ENCODE measurements at regions not wholly inside any gene's neighbourhood (a gene's known extent, or its start where the extent isn't known, plus 50 kb on each side); places are given as distances from the start of the nearest gene placed in this dataset.

DNA sequence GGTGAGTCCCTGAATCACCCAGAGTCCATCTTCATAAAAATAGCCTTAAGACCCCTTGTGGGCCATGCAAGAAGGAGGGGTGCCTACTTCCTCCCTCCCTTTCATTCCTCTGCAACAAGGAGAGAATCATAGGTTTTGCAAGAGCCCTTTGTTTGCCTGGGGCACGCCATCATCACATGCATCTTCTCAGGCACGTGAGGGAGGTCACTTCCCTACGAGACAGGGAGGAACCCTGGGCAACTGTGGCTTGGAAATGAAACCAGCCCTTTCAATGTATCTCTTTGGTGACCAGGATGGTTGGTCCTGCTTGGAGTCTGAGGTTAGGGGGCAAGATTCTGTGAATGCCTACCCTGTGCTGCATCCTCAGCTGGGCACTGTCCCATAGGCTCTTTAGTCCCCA is 194.8 kb downstream of the MAFB start:
- TF ChIP-seq, protein P1, sequence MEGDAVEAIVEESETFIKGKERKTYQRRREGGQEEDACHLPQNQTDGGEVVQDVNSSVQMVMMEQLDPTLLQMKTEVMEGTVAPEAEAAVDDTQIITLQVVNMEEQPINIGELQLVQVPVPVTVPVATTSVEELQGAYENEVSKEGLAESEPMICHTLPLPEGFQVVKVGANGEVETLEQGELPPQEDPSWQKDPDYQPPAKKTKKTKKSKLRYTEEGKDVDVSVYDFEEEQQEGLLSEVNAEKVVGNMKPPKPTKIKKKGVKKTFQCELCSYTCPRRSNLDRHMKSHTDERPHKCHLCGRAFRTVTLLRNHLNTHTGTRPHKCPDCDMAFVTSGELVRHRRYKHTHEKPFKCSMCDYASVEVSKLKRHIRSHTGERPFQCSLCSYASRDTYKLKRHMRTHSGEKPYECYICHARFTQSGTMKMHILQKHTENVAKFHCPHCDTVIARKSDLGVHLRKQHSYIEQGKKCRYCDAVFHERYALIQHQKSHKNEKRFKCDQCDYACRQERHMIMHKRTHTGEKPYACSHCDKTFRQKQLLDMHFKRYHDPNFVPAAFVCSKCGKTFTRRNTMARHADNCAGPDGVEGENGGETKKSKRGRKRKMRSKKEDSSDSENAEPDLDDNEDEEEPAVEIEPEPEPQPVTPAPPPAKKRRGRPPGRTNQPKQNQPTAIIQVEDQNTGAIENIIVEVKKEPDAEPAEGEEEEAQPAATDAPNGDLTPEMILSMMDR (conservative IDR thresholded peaks at IDR 0.05) = no peak
- H3K27ac ChIP-seq = no peak overlapping the region

DNA sequence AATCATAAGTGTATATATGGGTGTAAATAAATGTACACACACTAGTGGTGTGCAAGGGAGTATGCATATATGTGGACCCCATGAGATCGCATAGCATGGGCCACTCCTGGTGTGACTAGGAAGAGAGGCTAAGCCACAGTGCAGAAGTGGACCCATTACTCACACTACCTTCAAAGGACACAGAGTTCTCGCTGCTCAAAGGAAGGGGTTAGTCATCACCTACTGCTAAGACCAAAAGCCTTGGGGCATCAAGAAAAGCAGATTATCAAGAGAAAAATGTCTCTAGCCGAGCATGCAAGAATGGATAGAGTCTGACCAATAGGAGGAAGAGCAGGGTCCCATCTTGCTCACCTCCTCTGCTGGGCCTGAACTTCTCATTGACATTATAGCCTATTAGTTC is 195.5 kb downstream of the MAFB start:
- TF ChIP-seq, protein P1 (conservative IDR thresholded peaks at IDR 0.05) = no peak
- H3K27ac ChIP-seq = no peak overlapping the region

DNA sequence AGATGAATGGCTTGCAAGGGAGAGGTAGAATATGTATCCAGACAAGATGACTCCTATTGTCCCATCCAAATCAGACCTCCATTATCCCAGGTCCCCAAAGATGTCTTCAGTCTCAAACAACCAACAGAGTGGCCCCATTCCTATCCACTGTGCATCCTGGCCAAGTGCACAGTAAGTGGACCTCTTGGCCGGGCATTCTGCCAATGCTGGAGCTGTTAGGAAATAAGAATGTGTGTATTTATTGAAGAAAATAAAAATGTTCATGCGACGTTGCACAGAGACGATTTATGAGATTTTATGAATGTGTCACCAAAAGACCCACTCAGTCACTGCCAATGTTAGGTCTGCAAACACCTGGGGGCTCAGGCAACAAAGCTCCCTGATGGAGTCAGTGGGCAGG is 196.0 kb downstream of the MAFB start:
- TF ChIP-seq, protein P1 (conservative IDR thresholded peaks at IDR 0.05) = no peak

DNA sequence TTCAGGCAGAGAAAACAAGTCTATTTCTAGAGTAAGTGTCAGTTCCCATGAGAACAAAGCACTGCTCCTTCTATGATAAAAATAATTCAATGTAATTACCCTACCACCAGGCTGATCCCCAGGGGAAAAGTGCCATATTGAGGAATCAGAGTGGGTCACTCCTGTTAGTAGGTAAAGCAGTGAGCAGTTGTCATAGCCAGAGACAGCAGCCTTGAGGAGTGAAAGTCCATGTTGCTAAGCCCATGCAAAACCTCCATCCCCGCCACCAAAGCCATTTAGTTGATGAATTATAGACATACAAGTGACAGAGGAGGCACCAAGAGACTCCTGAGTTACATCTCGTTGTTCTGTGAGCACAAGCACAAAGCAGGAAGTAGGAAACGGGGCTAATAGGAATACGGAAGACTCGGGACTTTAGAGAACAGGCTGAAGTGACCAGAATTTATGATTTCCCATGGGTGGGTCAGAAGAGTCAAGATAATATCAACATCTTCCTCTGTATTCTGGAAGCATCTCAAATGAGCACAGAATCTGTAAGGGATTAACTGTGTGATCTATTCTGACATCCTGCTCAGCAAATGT is 197.9 kb downstream of the MAFB start:
- TF ChIP-seq, protein P1 (conservative IDR thresholded peaks at IDR 0.05) = no peak
- no peak overlapping the region for H3K27ac ChIP-seq

More for the DNA sequence above, 196.0 kb downstream of the MAFB start:
- H3K27ac ChIP-seq = no peak overlapping the region

DNA sequence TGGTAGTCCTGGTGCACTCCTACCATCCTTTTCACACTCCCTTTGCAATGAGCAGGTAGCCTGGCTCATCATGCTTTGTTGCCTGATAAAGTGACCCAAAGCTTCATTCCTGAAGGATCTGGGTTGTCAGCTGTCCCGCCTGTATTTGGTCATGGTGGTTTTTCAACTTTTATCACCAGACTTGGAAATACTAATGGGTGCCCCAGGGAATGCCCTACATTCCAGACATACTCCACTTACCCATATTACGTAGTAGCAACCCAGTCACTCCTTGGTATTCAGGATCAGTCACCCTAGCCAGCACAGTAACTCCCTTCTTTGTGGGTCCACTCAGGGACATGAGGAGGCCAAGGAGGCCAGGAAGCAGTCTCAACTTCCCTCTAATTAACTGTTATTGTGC is 199.2 kb downstream of the MAFB start:
- no peak overlapping the region for H3K27ac ChIP-seq
- TF ChIP-seq, protein P1 (conservative IDR thresholded peaks at IDR 0.05) = no peak

DNA sequence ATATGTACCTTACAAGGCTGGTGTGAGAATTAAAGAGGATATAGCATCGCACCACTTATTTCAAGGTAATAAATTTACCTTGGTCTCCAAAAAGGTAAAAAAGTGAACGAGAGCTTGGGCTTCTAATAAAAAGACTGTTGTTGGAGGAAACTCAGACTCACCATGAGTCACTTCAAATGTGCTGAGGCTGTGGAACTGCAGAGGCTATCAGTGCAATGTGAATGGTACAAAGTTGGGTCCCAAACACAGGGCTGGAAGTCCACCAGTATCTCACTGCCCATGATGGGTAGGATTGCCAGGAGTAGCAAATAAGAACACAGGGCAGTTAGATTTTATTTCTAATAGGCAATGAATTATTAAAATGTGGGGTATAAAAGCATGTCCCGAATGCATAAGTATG is 200.6 kb downstream of the MAFB start:
- no peak overlapping the region for H3K27ac ChIP-seq
- TF ChIP-seq, protein P1 (conservative IDR thresholded peaks at IDR 0.05) = no peak

DNA sequence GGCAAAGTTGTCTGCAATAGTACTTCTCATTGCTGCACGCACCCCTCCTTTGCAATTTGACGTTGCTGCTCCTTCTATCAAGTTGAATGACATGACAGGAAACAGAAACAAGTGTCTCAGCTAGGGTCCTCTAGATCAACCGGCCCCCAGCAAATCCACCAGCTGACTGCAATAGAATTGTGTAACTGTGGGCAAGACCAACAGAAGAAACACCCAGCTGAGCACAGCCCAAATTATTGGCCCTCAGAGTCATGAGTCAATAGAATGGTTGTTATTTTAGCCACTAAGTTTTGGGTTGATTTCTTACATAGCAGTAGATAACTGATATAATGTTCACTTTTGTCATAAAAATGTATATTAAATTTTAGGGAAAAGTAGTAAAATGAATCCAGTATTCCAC is 202.7 kb downstream of the MAFB start:
- TF ChIP-seq, protein P1 (conservative IDR thresholded peaks at IDR 0.05) = no peak
- H3K27ac ChIP-seq = no peak overlapping the region

Measured in VCaP (cell line).